Panc1 (cell line): ENCODE measurements at regions not wholly inside any gene's neighbourhood (a gene's known extent, or its start where the extent isn't known, plus 50 kb on each side); places are given as distances from the start of the nearest gene placed in this dataset.

ENCODE experiments used
- ATAC-seq: fragments of 200-7000 bp; cut with Tn5 transposase; 2 replicates; pipeline ENCODE4 v1.9.1; 2020; ENCODE audit warnings: mild to moderate bottlenecking, moderate library complexity
- BruUV-seq: library from RNA; stranded (reverse); fragments of 400-500 nt; replicated peaks from 2 replicates; lab custom pipeline; 2021; lab: Mats Ljungman, UMichigan
- CTCF ChIA-PET: fragments of 300-600 bp; sonication (Branson Sonifier 250); formaldehyde crosslinking; loops from one replicate; lab custom pipeline; 2022; ENCODE audit warnings: antibody characterized with exemption; lab: Charles Lee
- POLR2A ChIA-PET: fragments of 300-600 bp; sonication (Branson Sonifier 250); formaldehyde crosslinking; loops from one replicate; lab custom pipeline; 2022; ENCODE audit warnings: antibody characterized with exemption; lab: Charles Lee
- DNase-seq: peaks from one replicate; pipeline ENCODE4 v3.0.0-alpha.2; 2010; ENCODE audit warnings: low read depth, low spot score
- H3K27ac ChIP-seq: 2 replicates; pipeline ENCODE4 v1.5.1; 2011; ENCODE audit warnings: mild to moderate bottlenecking, low read length, inconsistent platforms
- H3K27me3 ChIP-seq: fragments of 200-500 bp; sonication (Bioruptor generic); 2 replicates; pipeline ENCODE4 v1.6.0; 2014; ENCODE audit warnings: low read length, inconsistent platforms; ENCODE audit not compliant: control insufficient read depth, insufficient read depth
- H3K36me3 ChIP-seq: fragments of 200-500 bp; sonication (Bioruptor generic); 2 replicates; pipeline ENCODE4 v1.5.1; 2014; ENCODE audit warnings: inconsistent platforms, mild to moderate bottlenecking, low read length, moderate library complexity; ENCODE audit not compliant: control insufficient read depth, insufficient read depth
- H3K4me1 ChIP-seq: 2 replicates; pipeline ENCODE4 v1.5.1; 2011; ENCODE audit warnings: inconsistent platforms, mild to moderate bottlenecking, low read length, moderate library complexity; ENCODE audit not compliant: control insufficient read depth, insufficient read depth
- H3K4me3 ChIP-seq, 2 experiments: 2 replicates each; pipeline ENCODE4 v1.5.1; 2011 to 2012; ENCODE audit warnings: low read depth in 2 of 2, low read length in 2 of 2, mild to moderate bottlenecking in 2 of 2, inconsistent platforms in 1 of 2, moderate library complexity in 1 of 2
- H3K9me3 ChIP-seq: fragments of 200-500 bp; sonication (Bioruptor generic); 2 replicates; pipeline ENCODE4 v1.5.1; 2014; ENCODE audit warnings: low read depth, mild to moderate bottlenecking, inconsistent platforms, low read length, moderate library complexity; ENCODE audit not compliant: control insufficient read depth, insufficient read depth
- TCF7L2 ChIP-seq: IDR thresholded peaks from 2 replicates; pipeline ENCODE4 v1.6.1; 2011; ENCODE audit warnings: mild to moderate bottlenecking, low read depth, low read length, inconsistent platforms
- in situ Hi-C: cut with HindIII; loops from 2 replicates; pipeline ENCODE4 v1.10.0; 2016; ENCODE audit warnings: low sequenced_read_pairs, low pct_unique_long_range_greater_than_20kb
- intact Hi-C: fragments of 100-400 bp; cut with micrococcal nuclease; formaldehyde crosslinking; loops from one replicate; pipeline ENCODE4 v1.10.0; 2022; ENCODE audit not compliant: unreplicated experiment

DNA sequence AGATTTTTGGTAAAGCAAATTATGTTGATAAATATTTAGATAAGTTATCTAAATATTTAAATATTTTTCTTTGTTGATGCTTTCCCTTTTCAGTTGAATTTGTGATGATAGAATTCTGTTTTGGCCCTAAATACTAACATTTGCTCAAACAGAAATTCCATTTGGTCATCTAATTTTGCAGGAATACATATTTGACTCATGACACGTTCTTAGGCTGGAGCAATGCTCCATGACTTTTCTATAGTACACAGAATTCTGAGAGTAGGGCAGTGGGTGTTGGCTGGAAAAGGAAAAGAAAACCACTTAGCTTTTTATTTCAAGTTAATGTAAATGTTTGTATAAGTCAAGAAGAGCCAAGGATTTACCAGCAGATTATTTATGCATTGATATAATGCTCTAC lies 58.6 kb upstream of the GK2 start:
- intact Hi-C loops (no loop called here), in situ Hi-C loops (no loop called here)
- Histone ChIP-seq H3K36me3 (no peaks in the 10 kb centered on the region), H3K27me3 (no peaks in the 10 kb centered on the region), H3K9me3 (no peaks in the 10 kb centered on the region), H3K27ac (no peak overlapping the region), H3K4me1 (no peaks in the 10 kb centered on the region), H3K4me3 (no peak overlapping the region)
- TF ChIP-seq TCF7L2 = no peak
- no peak for DNase-seq
- BruUV-seq = no TSS peak
- ChIA-PET POLR2A (no interaction called here), CTCF (no interaction called here)
- no peak for ATAC-seq
